Retinal pigment epithelial cell (primary cell): ENCODE measurements at regions not wholly inside any gene's neighbourhood (a gene's known extent, or its start where the extent isn't known, plus 50 kb on each side); places are given as distances from the start of the nearest gene placed in this dataset.

Experiments used
- DNase-seq: peaks from one replicate; pipeline ENCODE4 v3.0.0-alpha.2; 2010; ENCODE audit warnings: low read depth
- H3K4me3 ChIP-seq: 2 replicates; pipeline ENCODE4 v1.5.1; 2011; ENCODE audit warnings: mild to moderate bottlenecking, low read length, control low read depth, moderate library complexity
- TF ChIP-seq, protein P1 (sequence below): conservative IDR thresholded peaks from 2 replicates; pipeline ENCODE4 v1.5.1; 2011; ENCODE audit warnings: low read depth, low read length, control low read depth, inconsistent platforms

DNA sequence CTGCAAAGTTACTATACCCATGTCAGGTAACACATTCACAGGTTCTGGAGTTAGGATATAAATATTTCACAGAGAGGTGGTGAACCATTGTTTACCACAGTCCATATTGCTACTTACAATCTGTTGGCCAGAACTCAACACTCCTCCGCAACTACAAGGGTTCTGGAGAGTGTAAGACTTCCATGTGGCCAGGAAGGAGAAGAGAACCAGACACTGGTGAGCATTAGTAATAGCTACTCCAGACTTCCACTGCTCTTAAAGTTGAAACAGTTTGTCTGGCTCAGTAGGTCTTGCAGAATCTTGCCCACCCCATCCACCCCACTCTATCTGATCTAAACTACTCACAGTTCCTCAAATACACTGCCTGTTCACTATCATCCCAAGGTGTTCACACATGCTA is 369.6 kb downstream of the DUSP6 start:
- no peak for DNase-seq
- TF ChIP-seq, protein P1, sequence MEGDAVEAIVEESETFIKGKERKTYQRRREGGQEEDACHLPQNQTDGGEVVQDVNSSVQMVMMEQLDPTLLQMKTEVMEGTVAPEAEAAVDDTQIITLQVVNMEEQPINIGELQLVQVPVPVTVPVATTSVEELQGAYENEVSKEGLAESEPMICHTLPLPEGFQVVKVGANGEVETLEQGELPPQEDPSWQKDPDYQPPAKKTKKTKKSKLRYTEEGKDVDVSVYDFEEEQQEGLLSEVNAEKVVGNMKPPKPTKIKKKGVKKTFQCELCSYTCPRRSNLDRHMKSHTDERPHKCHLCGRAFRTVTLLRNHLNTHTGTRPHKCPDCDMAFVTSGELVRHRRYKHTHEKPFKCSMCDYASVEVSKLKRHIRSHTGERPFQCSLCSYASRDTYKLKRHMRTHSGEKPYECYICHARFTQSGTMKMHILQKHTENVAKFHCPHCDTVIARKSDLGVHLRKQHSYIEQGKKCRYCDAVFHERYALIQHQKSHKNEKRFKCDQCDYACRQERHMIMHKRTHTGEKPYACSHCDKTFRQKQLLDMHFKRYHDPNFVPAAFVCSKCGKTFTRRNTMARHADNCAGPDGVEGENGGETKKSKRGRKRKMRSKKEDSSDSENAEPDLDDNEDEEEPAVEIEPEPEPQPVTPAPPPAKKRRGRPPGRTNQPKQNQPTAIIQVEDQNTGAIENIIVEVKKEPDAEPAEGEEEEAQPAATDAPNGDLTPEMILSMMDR = no peak
- no peak overlapping the region for H3K4me3 ChIP-seq

DNA sequence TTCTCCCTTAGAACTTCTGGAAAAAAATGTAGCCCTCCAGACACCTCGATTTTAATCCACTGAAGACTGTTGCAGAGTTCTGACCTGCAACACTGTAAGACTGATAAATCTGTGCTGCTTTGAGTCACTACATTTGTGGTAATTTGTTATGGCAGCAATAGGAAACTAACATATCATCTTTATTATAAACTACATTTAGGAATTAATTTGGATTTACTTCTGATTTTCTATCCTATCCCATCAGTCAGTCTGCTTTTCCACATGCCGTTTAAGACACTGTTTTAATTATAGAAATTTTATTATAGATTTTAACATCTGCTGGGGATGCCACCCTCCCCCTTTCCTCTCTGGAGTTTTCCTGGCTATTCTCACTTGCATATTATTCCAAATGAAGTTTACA is 375.2 kb downstream of the DUSP6 start:
- no peak for DNase-seq
- no peak overlapping the region for H3K4me3 ChIP-seq
- TF ChIP-seq, protein P1 = no peak

GRCh38 chr12:88973998-88974397 is 378.3 kb downstream of the DUSP6 start:
- no peak overlapping the region for H3K4me3 ChIP-seq
- DNase-seq = no peak
- TF ChIP-seq, protein P1 = no peak

GRCh38 chr12:88970740-88971139 is 381.6 kb downstream of the DUSP6 start:
- TF ChIP-seq, protein P1 = no peak
- H3K4me3 ChIP-seq = no peak overlapping the region
- no peak for DNase-seq

GRCh38 chr12:88969127-88969526 is 383.2 kb downstream of the DUSP6 start:
- no peak for DNase-seq
- TF ChIP-seq, protein P1 = no peak
- no peak overlapping the region for H3K4me3 ChIP-seq

- H3K4me3 ChIP-seq = no peak overlapping the region
- DNase-seq = no peak
- TF ChIP-seq, protein P1 = no peak
Observed at GRCh38 chr12:88960213-88960878, 380.1 kb upstream of the KITLG start.

DNA sequence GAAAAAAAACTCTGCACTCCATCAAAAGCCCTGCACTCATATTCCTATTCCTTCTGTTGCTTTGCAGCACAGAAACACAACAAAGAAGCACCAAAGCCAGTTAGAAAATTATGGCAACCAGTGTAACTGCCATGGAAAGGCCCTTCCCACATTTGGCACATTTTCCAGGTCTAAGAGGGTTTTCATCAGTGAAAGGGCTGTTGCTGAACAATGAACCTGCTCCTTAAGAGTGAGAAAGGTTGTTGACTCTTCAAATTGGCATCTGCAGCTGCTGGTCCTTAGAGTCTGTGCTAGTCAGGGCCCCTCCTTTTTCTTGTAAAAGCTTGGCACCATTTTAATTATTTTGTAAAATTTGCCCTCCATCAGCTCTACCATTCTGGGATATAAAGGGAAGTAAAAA is 378.7 kb upstream of the KITLG start:
- TF ChIP-seq, protein P1 = no peak
- DNase-seq = no peak
- H3K4me3 ChIP-seq = no peak overlapping the region
